Endothelial cell of umbilical vein (primary cell): ENCODE measurements at regions not wholly inside any gene's neighbourhood (a gene's known extent, or its start where the extent isn't known, plus 50 kb on each side); places are given as distances from the start of the nearest gene placed in this dataset.

Experiments used
- BruUV-seq: library from RNA; stranded (reverse); fragments of 400-500 nt; replicated peaks from 2 replicates; lab custom pipeline; 2021; lab: Mats Ljungman, UMichigan
- CTCF ChIA-PET: fragments of 300-600, 350-600 bp; sonication (Branson Sonifier 250); formaldehyde crosslinking; loops from one replicate; lab custom pipeline; 2021; ENCODE audit warnings: antibody characterized with exemption, inconsistent platforms; lab: Charles Lee
- POLR2A ChIA-PET: fragments of 300-600, 350-600 bp; sonication (Branson Sonifier 250); formaldehyde crosslinking; loops from one replicate; lab custom pipeline; 2021; ENCODE audit warnings: antibody characterized with exemption, inconsistent platforms; lab: Charles Lee
- DNase-seq: peaks from one replicate; pipeline ENCODE4 v3.0.0-alpha.2; 2011; ENCODE audit warnings: low read depth, low spot score
- FAIRE-seq: peaks from 2 replicates; lab custom pipeline; 2011; peaks lifted over from hg19 to GRCh38; lab: Jason Lieb, UNC
- H2AFZ ChIP-seq: 2 replicates; pipeline ENCODE4 v1.6.0; 2012; ENCODE audit warnings: low read depth, low read length, control low read depth, inconsistent platforms
- H3K27ac ChIP-seq: 2 replicates; pipeline ENCODE4 v1.5.1; 2011; ENCODE audit warnings: low read depth, mild to moderate bottlenecking, control low read depth, low read length, moderate library complexity; ENCODE audit not compliant: insufficient read depth
- H3K27me3 ChIP-seq, 2 experiments: 2 replicates each; pipeline versions ENCODE4 v1.6.0 to v1.6.1; 2011; ENCODE audit warnings: low read length in 2 of 2, mixed read lengths in 1 of 2; ENCODE audit not compliant: control insufficient read depth in 2 of 2, insufficient read depth in 2 of 2
- H3K36me3 ChIP-seq, 2 experiments: 2 replicates in 1 of 2; 3 replicates in 1 of 2; pipeline ENCODE4 v1.5.1; 2011; ENCODE audit warnings: low read length in 2 of 2, mild to moderate bottlenecking in 1 of 2, moderate library complexity in 1 of 2; ENCODE audit not compliant: control insufficient read depth in 2 of 2, insufficient read depth in 2 of 2; ENCODE audit errors: extremely low read depth in 1 of 2
- H3K4me1 ChIP-seq: 3 replicates; pipeline ENCODE4 v1.5.1; 2011; ENCODE audit warnings: mild to moderate bottlenecking, low read length; ENCODE audit not compliant: control insufficient read depth, insufficient read depth; ENCODE audit errors: extremely low read depth
- H3K4me2 ChIP-seq: 2 replicates; pipeline ENCODE4 v1.6.1; 2011; ENCODE audit warnings: low read length, control low read depth, mixed read lengths; ENCODE audit not compliant: insufficient read depth
- H3K4me3 ChIP-seq, 3 experiments: fragments of 200-600 bp in 1 of 3; sonication (generic), shearing (Covaris generic) in 1 of 3; replicated peaks in 1 of 3; 2 replicates each; pipeline ENCODE4 v1.5.1; 2011 to 2016; ENCODE audit warnings: control low read depth in 3 of 3, low read length in 3 of 3, mild to moderate bottlenecking in 2 of 3, inconsistent platforms in 1 of 3, low read depth in 1 of 3, moderate library complexity in 1 of 3; ENCODE audit not compliant: insufficient read depth in 1 of 3
- H3K79me2 ChIP-seq: 2 replicates; pipeline ENCODE4 v1.6.0; 2012; ENCODE audit warnings: low read length, inconsistent platforms; ENCODE audit not compliant: control insufficient read depth, insufficient read depth
- H3K9ac ChIP-seq: replicated peaks from 2 replicates; pipeline ENCODE3; 2011; ENCODE audit warnings: low read length, control low read depth; ENCODE audit not compliant: insufficient read depth; ENCODE audit errors: extremely low read depth
- H3K9me1 ChIP-seq: replicated peaks from 3 replicates; pipeline ENCODE4 v1.6.0; 2011; ENCODE audit warnings: mild to moderate bottlenecking, low read length; ENCODE audit not compliant: control insufficient read depth, insufficient read depth; ENCODE audit errors: extremely low read depth
- H3K9me3 ChIP-seq: replicated peaks from 2 replicates; pipeline ENCODE4 v1.5.1; 2012; ENCODE audit warnings: low read length, inconsistent platforms; ENCODE audit not compliant: control insufficient read depth, insufficient read depth
- H4K20me1 ChIP-seq: replicated peaks from 2 replicates; pipeline ENCODE3; 2011; ENCODE audit warnings: mild to moderate bottlenecking, low read length; ENCODE audit not compliant: control insufficient read depth, insufficient read depth; ENCODE audit errors: extremely low read depth
- EZH2 ChIP-seq: IDR thresholded peaks from 2 replicates; pipeline ENCODE4 v1.6.1; 2012; ENCODE audit warnings: borderline replicate concordance, low read depth, mild to moderate bottlenecking, moderate library complexity, low read length, inconsistent platforms; ENCODE audit not compliant: severe bottlenecking
- FOS ChIP-seq: IDR thresholded peaks from 2 replicates; pipeline ENCODE4 v1.6.1; 2011; ENCODE audit warnings: mild to moderate bottlenecking, low read length, moderate library complexity, borderline replicate concordance; ENCODE audit not compliant: insufficient read depth
- GATA2 ChIP-seq: IDR thresholded peaks from 2 replicates; pipeline ENCODE4 v1.7.0; 2011; ENCODE audit warnings: low read depth, mild to moderate bottlenecking, moderate library complexity, mixed read lengths, low read length; ENCODE audit not compliant: insufficient read length, insufficient read depth
- JUN ChIP-seq: IDR thresholded peaks from 2 replicates; pipeline ENCODE4 v1.6.1; 2011; ENCODE audit warnings: borderline replicate concordance, low read depth; ENCODE audit not compliant: insufficient read length, insufficient read depth
- MYC ChIP-seq: IDR thresholded peaks from one replicate; pipeline ENCODE4 v1.6.1; 2011; ENCODE audit warnings: mild to moderate bottlenecking, low read depth, low read length
- POLR2A ChIP-seq: IDR thresholded peaks from 2 replicates; pipeline ENCODE4 v1.6.1; 2012; ENCODE audit warnings: low read depth, mild to moderate bottlenecking, control low read depth, low read length
- POLR2AphosphoS5 ChIP-seq: IDR thresholded peaks from 2 replicates; pipeline ENCODE4 v1.6.1; 2012; ENCODE audit warnings: low read depth, mild to moderate bottlenecking, control low read depth, low read length, moderate library complexity; ENCODE audit not compliant: insufficient read depth
- dilution Hi-C: fragments of 300-500 bp; cut with MboI; formaldehyde crosslinking; loops from one replicate; pipeline ENCODE4 v1.15.0; 2019; ENCODE audit warnings: low sequenced_read_pairs; ENCODE audit not compliant: extremely low pct_ligation_motif_present
- intact Hi-C: fragments of 100-400 bp; cut with micrococcal nuclease; formaldehyde crosslinking; loops from one replicate; pipeline ENCODE4 v1.10.0; 2022
- TF ChIP-seq, protein P1 (sequence below), 2 donors: IDR thresholded peaks; 1 replicate in 1 of 2; 2 replicates in 1 of 2; pipeline ENCODE4 v1.5.1; 2011; ENCODE audit warnings: low read length in 2 of 2, mild to moderate bottlenecking in 2 of 2, moderate library complexity in 2 of 2, control low read depth in 1 of 2, inconsistent platforms in 1 of 2, low read depth in 1 of 2; ENCODE audit not compliant: insufficient read depth in 1 of 2; ENCODE audit errors: extremely low read depth in 1 of 2
- TF ChIP-seq, protein P2 (sequence below): IDR thresholded peaks from 2 replicates; pipeline ENCODE4 v1.6.1; 2011; ENCODE audit not compliant: insufficient read depth, insufficient read length

DNA sequence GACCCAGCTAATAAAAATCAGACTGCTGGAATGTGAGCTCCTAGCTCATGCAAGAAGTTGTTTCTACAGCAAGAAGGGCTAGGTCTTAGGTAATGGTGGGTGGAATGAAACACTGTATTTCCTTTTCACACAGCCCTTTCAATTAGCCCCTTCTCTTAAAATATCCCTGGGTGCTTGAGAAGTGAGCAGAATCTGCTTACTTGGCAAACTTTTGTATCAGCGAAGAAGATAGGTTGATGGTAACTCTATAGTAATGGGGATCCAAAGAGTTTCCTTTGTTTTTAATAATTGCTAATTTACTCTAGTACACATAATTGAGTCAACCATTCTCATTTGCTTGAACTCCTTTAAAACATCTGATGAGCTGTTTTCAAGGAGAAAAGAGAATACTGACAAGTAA, 100.6 kb upstream of the FSCB start:
- no peak overlapping the region for H3K9ac ChIP-seq
- no peak overlapping the region for H2AFZ ChIP-seq
- FAIRE-seq (no peak), DNase-seq (no peak)
- intact Hi-C loops: no loop called here
- no peaks in the 10 kb centered on the region for H4K20me1 ChIP-seq
- no peaks in the 10 kb centered on the region for H3K4me1 ChIP-seq
- peaks cover 2% of the 10 kb centered on the region for H3K9me3 ChIP-seq
- no peaks in the 10 kb centered on the region for H3K79me2 ChIP-seq
- H3K4me2 ChIP-seq: no peak overlapping the region
- H3K36me3 ChIP-seq: no peaks in the 10 kb centered on the region
- ChIA-PET POLR2A (no interaction called here), CTCF (no interaction called here)
- BruUV-seq: no TSS peak
- dilution Hi-C loops: no loop called here
- H3K4me3 ChIP-seq: no peak overlapping the region
- H3K9me1 ChIP-seq: no peaks in the 10 kb centered on the region
- H3K27me3 ChIP-seq: no peaks in the 10 kb centered on the region
- no peak overlapping the region for H3K27ac ChIP-seq
- no peak for TF ChIP-seq POLR2AphosphoS5
- TF ChIP-seq JUN: no peak
- TF ChIP-seq GATA2: no peak
- no peak for TF ChIP-seq FOS
- TF ChIP-seq, protein P1, sequence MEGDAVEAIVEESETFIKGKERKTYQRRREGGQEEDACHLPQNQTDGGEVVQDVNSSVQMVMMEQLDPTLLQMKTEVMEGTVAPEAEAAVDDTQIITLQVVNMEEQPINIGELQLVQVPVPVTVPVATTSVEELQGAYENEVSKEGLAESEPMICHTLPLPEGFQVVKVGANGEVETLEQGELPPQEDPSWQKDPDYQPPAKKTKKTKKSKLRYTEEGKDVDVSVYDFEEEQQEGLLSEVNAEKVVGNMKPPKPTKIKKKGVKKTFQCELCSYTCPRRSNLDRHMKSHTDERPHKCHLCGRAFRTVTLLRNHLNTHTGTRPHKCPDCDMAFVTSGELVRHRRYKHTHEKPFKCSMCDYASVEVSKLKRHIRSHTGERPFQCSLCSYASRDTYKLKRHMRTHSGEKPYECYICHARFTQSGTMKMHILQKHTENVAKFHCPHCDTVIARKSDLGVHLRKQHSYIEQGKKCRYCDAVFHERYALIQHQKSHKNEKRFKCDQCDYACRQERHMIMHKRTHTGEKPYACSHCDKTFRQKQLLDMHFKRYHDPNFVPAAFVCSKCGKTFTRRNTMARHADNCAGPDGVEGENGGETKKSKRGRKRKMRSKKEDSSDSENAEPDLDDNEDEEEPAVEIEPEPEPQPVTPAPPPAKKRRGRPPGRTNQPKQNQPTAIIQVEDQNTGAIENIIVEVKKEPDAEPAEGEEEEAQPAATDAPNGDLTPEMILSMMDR (IDR thresholded peaks at IDR 0.05; ENCODE audit: extremely low read depth in 1 of 2, insufficient read depth in 1 of 2, low read depth in 1 of 2, low read length in 2 of 2): no peak
- no peak for TF ChIP-seq EZH2
- no peak for TF ChIP-seq POLR2A
- TF ChIP-seq, protein P2, sequence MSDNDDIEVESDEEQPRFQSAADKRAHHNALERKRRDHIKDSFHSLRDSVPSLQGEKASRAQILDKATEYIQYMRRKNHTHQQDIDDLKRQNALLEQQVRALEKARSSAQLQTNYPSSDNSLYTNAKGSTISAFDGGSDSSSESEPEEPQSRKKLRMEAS: no peak
- TF ChIP-seq MYC: no peak
